IMR-90 (cell line): ENCODE measurements at regions not wholly inside any gene's neighbourhood (a gene's known extent, or its start where the extent isn't known, plus 50 kb on each side); places are given as distances from the start of the nearest gene placed in this dataset.

ENCODE experiments used
- ATAC-seq: fragments of 200-7000 bp; cut with Tn5 transposase; 2 replicates; pipeline ENCODE4 v1.9.1; 2020; ENCODE audit warnings: low read depth, mild to moderate bottlenecking, moderate library complexity
- BruUV-seq: library from RNA; stranded (reverse); fragments of 400-500 nt; replicated peaks from 2 replicates; lab custom pipeline; 2021; lab: Mats Ljungman, UMichigan
- CTCF ChIA-PET: fragments of 300-600 bp; formaldehyde crosslinking; extraction: SDS; loops from one replicate; lab custom pipeline; 2021; ENCODE audit warnings: antibody characterized with exemption; lab: Yijun Ruan, JAX
- POLR2A ChIA-PET: fragments of 300-600 bp; sonication (Branson Sonifier 250); formaldehyde crosslinking; loops from one replicate; lab custom pipeline; 2022; ENCODE audit warnings: antibody characterized with exemption; ENCODE audit not compliant: unreplicated experiment; lab: Charles Lee
- DNase-seq: peaks from one replicate; pipeline ENCODE4 v3.0.0; 2013
- H2AFZ ChIP-seq: replicated peaks from 2 replicates; pipeline ENCODE3; 2013; ENCODE audit warnings: low read length, mild to moderate bottlenecking; ENCODE audit not compliant: poor library complexity
- H2AK5ac ChIP-seq: 2 replicates; pipeline ENCODE4 v1.6.1; 2013; ENCODE audit warnings: low read depth, low read length, inconsistent platforms
- H2AK9ac ChIP-seq: replicated peaks from 2 replicates; pipeline ENCODE3; 2013; ENCODE audit warnings: mild to moderate bottlenecking, low read depth, low read length, moderate library complexity; ENCODE audit not compliant: poor library complexity
- H2BK120ac ChIP-seq: 2 replicates; pipeline ENCODE4 v1.6.1; 2013; ENCODE audit warnings: low read depth, low read length, inconsistent platforms
- H2BK15ac ChIP-seq: 3 replicates; pipeline ENCODE4 v1.6.1; 2013; ENCODE audit warnings: low read depth, low read length, inconsistent platforms
- H2BK20ac ChIP-seq: 2 replicates; pipeline ENCODE4 v1.6.1; 2013; ENCODE audit warnings: low read depth, mild to moderate bottlenecking, inconsistent platforms, low read length, moderate library complexity
- H2BK5ac ChIP-seq: 2 replicates; pipeline ENCODE4 v1.6.1; 2013; ENCODE audit warnings: mild to moderate bottlenecking, low read depth, low read length, inconsistent platforms; ENCODE audit not compliant: poor library complexity, severe bottlenecking
- H3K14ac ChIP-seq: replicated peaks from 2 replicates; pipeline ENCODE4 v1.6.1; 2013; ENCODE audit warnings: low read depth, low read length, inconsistent platforms
- H3K18ac ChIP-seq: 2 replicates; pipeline ENCODE4 v1.6.1; 2013; ENCODE audit warnings: low read depth, low read length, control low read depth
- H3K23ac ChIP-seq: 2 replicates; pipeline ENCODE4 v1.6.1; 2013; ENCODE audit warnings: low read depth, low read length, inconsistent platforms
- H3K27ac ChIP-seq: 2 replicates; pipeline ENCODE4 v1.5.1; 2013; ENCODE audit warnings: mild to moderate bottlenecking, control low read depth, low read length; ENCODE audit not compliant: insufficient read depth
- H3K27me3 ChIP-seq: 2 replicates; pipeline ENCODE4 v1.6.1; 2013; ENCODE audit warnings: low read length; ENCODE audit not compliant: control insufficient read depth, insufficient read depth
- H3K36me3 ChIP-seq: 2 replicates; pipeline ENCODE4 v1.6.1; 2013; ENCODE audit warnings: low read length, mixed read lengths; ENCODE audit not compliant: control insufficient read depth, insufficient read depth
- H3K4ac ChIP-seq: 2 replicates; pipeline ENCODE4 v1.6.1; 2013; ENCODE audit warnings: low read depth, low read length, inconsistent platforms
- H3K4me1 ChIP-seq: 2 replicates; pipeline ENCODE4 v1.6.1; 2013; ENCODE audit warnings: low read length, mixed read lengths; ENCODE audit not compliant: control insufficient read depth, insufficient read depth
- H3K4me2 ChIP-seq: 2 replicates; pipeline ENCODE4 v1.6.1; 2013; ENCODE audit warnings: low read depth, mild to moderate bottlenecking, control low read depth, low read length, moderate library complexity
- H3K4me3 ChIP-seq: 2 replicates; pipeline ENCODE4 v1.5.1; 2013; ENCODE audit warnings: low read depth, mild to moderate bottlenecking, control low read depth, low read length, moderate library complexity; ENCODE audit not compliant: insufficient read depth
- H3K56ac ChIP-seq: 2 replicates; pipeline ENCODE4 v1.6.1; 2013; ENCODE audit warnings: low read length, inconsistent platforms; ENCODE audit not compliant: insufficient read depth; ENCODE audit errors: extremely low read depth
- H3K79me1 ChIP-seq, 2 experiments: 2 replicates each; pipeline ENCODE4 v1.6.1; 2013; ENCODE audit warnings: low read length in 2 of 2, inconsistent platforms in 1 of 2, low read depth in 1 of 2
- H3K9ac ChIP-seq: 2 replicates; pipeline ENCODE4 v1.6.1; 2013; ENCODE audit warnings: low read depth, low read length, control low read depth
- H3K9me1 ChIP-seq: 2 replicates; pipeline ENCODE4 v1.6.1; 2013; ENCODE audit warnings: low read length, inconsistent platforms; ENCODE audit not compliant: insufficient read depth
- H3K9me3 ChIP-seq: 2 replicates; pipeline ENCODE4 v1.6.1; 2013; ENCODE audit warnings: low read length; ENCODE audit not compliant: control insufficient read depth, insufficient read depth
- H4K20me1 ChIP-seq: 2 replicates; pipeline ENCODE4 v1.6.1; 2013; ENCODE audit warnings: low read length, inconsistent platforms; ENCODE audit not compliant: insufficient read depth
- H4K5ac ChIP-seq: 2 replicates; pipeline ENCODE4 v1.6.1; 2013; ENCODE audit warnings: mild to moderate bottlenecking, low read depth, low read length, control low read depth
- H4K8ac ChIP-seq, 2 experiments: 2 replicates each; pipeline ENCODE4 v1.6.1; 2013; ENCODE audit warnings: low read depth in 2 of 2, low read length in 2 of 2, control low read depth in 1 of 2, inconsistent platforms in 1 of 2
- H4K91ac ChIP-seq: 2 replicates; pipeline ENCODE4 v1.6.1; 2013; ENCODE audit warnings: low read depth, low read length, inconsistent platforms; ENCODE audit not compliant: insufficient read depth
- BHLHE40 ChIP-seq: fragments of 150-350 bp; IDR thresholded peaks from 2 replicates; pipeline ENCODE4 v1.6.1; 2016; ENCODE audit warnings: mild to moderate bottlenecking, low read depth, low read length
- CEBPB ChIP-seq: IDR thresholded peaks from 2 replicates; pipeline ENCODE4 v1.6.1; 2012; ENCODE audit warnings: low read depth, low read length, improper control_type of control experiment
- CHD1 ChIP-seq: IDR thresholded peaks from 2 replicates; pipeline ENCODE4 v1.6.1; 2012; ENCODE audit warnings: low read depth, low read length, improper control_type of control experiment
- CTCF ChIP-seq: conservative IDR thresholded peaks from 2 replicates; pipeline ENCODE4 v1.5.1; 2012; ENCODE audit warnings: mild to moderate bottlenecking, low read depth, low read length, improper control_type of control experiment
- ELK1 ChIP-seq: fragments of 150-350 bp; IDR thresholded peaks from 2 replicates; pipeline ENCODE4 v1.6.1; 2016; ENCODE audit warnings: low read depth, mild to moderate bottlenecking, low read length, moderate library complexity, borderline replicate concordance
- FOS ChIP-seq: fragments of 150-350 bp; IDR thresholded peaks from 2 replicates; pipeline ENCODE4 v1.6.1; 2016; ENCODE audit warnings: low read depth, low read length
- MAFK ChIP-seq: IDR thresholded peaks from 2 replicates; pipeline ENCODE4 v1.6.1; 2012; ENCODE audit warnings: low read depth, low read length, improper control_type of control experiment
- MAZ ChIP-seq: IDR thresholded peaks from 2 replicates; pipeline ENCODE4 v1.6.1; 2012; ENCODE audit warnings: low read depth, mild to moderate bottlenecking, low read length, improper control_type of control experiment, moderate library complexity, borderline replicate concordance
- MXI1 ChIP-seq: IDR thresholded peaks from 2 replicates; pipeline ENCODE4 v1.6.1; 2012; ENCODE audit warnings: low read depth, mild to moderate bottlenecking, low read length, moderate library complexity, borderline replicate concordance
- NFE2L2 ChIP-seq: fragments of 150-350 bp; IDR thresholded peaks from 2 replicates; pipeline ENCODE4 v1.6.1; 2016; ENCODE audit warnings: low read depth, mild to moderate bottlenecking, low read length
- POLR2A ChIP-seq: IDR thresholded peaks from 2 replicates; pipeline ENCODE4 v1.6.1; 2012; ENCODE audit warnings: mild to moderate bottlenecking, low read depth, low read length
- RAD21 ChIP-seq: IDR thresholded peaks from 2 replicates; pipeline ENCODE4 v1.6.1; 2012; ENCODE audit warnings: low read length, improper control_type of control experiment
- RCOR1 ChIP-seq: IDR thresholded peaks from 2 replicates; pipeline ENCODE4 v1.6.1; 2012; ENCODE audit warnings: mild to moderate bottlenecking, low read length, improper control_type of control experiment; ENCODE audit not compliant: insufficient replicate concordance
- RFX5 ChIP-seq: IDR thresholded peaks from 2 replicates; pipeline ENCODE4 v1.8.0; 2012; ENCODE audit warnings: low read depth, mild to moderate bottlenecking, low read length, moderate library complexity
- SMC3 ChIP-seq: fragments of 150-350 bp; IDR thresholded peaks from 2 replicates; pipeline ENCODE4 v1.6.1; 2016; ENCODE audit warnings: low read depth, mild to moderate bottlenecking, antibody characterized with exemption, low read length, moderate library complexity
- USF2 ChIP-seq: fragments of 150-350 bp; IDR thresholded peaks from 2 replicates; pipeline ENCODE4 v1.6.1; 2017; ENCODE audit warnings: mild to moderate bottlenecking, antibody characterized with exemption, low read length, low read depth
- WGBS, 2 experiments: methylation state at CpG; one replicate each; pipeline versions ENCODE4 v1.1.5 to v1.1.7; 2013; ENCODE audit warnings: missing lambda C conversion rate in 2 of 2; ENCODE audit not compliant: insufficient read length in 1 of 2; ENCODE audit errors: extremely low coverage in 2 of 2; 5-methylcytosine and 5-hydroxymethylcytosine counted together
- dilution Hi-C: fragments of 300-500 bp; cut with HindIII; formaldehyde crosslinking; loops from one replicate; pipeline ENCODE4 v1.14.3; 2018; ENCODE audit warnings: low sequenced_read_pairs; ENCODE audit not compliant: unreplicated experiment
- in situ Hi-C: fragments of 300-500 bp; cut with MboI; formaldehyde crosslinking; loops from 3 replicates; pipeline ENCODE4 v1.14.3; 2019; ENCODE audit warnings: low sequenced_read_pairs, inconsistent platforms, mixed read lengths
- intact Hi-C: fragments of 100-400 bp; cut with micrococcal nuclease; formaldehyde crosslinking; loops from 2 replicates; pipeline ENCODE4 v1.10.0; 2022

DNA sequence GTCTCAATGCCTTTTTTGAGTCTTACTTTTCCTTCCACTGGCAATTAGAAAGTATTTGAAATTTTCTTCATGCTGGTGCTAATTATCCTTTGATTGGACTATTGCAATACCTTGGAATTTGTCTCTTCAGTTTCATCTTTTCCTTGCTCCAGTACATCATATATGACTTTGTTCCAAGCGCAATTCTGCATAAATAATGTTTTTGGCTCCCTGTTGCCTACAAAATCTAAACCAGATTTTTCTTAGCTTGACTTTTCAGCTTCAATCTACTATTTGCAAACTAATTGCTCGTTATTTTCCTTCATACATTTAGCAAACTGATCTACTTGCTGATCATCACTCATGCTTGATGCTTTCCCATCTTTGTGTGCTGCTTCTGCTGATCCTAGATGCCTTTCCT is 230.8 kb upstream of the GPR149 start:
- Histone ChIP-seq H4K8ac (no peak overlapping the region), H3K4me2 (no peak overlapping the region), H3K23ac (no peak overlapping the region), H3K56ac (no peak overlapping the region), H4K5ac (no peak overlapping the region), H2BK20ac (no peak overlapping the region), H3K27me3 (no peaks in the 10 kb centered on the region), H3K4me1 (no peaks in the 10 kb centered on the region), H2BK15ac (no peak overlapping the region), H4K20me1 (no peaks in the 10 kb centered on the region), H3K79me1 (no peaks in the 10 kb centered on the region), H3K9me3 (no peaks in the 10 kb centered on the region), H2BK120ac (no peak overlapping the region), H3K9ac (no peak overlapping the region), H4K91ac (no peak overlapping the region), H3K14ac (no peak overlapping the region), H3K4me3 (no peak overlapping the region), H2BK5ac (no peak overlapping the region), H3K4ac (no peak overlapping the region), H2AFZ (no peak overlapping the region), H3K27ac (no peak overlapping the region), H3K18ac (no peak overlapping the region), H3K9me1 (no peaks in the 10 kb centered on the region), H2AK9ac (no peak overlapping the region), H3K36me3 (no peaks in the 10 kb centered on the region), H2AK5ac (no peak overlapping the region)
- BruUV-seq: no TSS peak
- dilution Hi-C loops (no loop called here), intact Hi-C loops (no loop called here), in situ Hi-C loops (no loop called here)
- 25% methylated on average over 2 of the region's 2 CpGs; no CpG with 5 or more reads in 1 of the 2 experiments for WGBS, 2 experiments
- ChIA-PET CTCF (no interaction called here), POLR2A (no interaction called here)
- DNase-seq: no peak
- ATAC-seq: no peak
- TF ChIP-seq BHLHE40 (no peak), USF2 (no peak), CTCF (no peak), CEBPB (no peak), MXI1 (no peak), SMC3 (no peak), CHD1 (no peak), POLR2A (no peak), RCOR1 (no peak), RAD21 (no peak), NFE2L2 (no peak), FOS (no peak), ELK1 (no peak), RFX5 (no peak), MAZ (no peak), MAFK (no peak)
